ENCODE measurements at regions not wholly inside any gene's neighbourhood (a gene's known extent, or its start where the extent isn't known, plus 50 kb on each side); places are given as distances from the start of the nearest gene placed in this dataset.

DNA sequence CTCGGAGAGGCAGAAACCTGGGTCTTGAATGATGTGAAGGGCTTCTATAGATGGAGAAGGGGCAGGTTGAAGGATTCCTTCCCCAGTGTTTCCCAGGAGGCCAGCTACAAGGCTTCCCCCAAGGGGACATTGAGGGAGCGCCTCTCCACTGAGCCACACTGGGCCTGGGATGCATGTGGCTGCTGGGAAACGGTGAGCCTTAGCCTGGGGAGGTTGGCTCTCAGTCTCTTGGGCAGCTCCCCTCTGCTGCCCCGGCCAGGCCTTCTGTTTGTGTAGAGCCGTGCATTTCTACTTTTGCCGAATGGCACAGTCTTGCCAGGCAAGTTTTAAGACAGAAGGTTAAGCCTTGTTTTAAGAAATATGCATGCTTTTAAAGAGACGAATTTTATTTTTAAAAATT is 254.4 kb upstream of the POU3F1 start:
- TF ChIP-seq TAF1 (IDR thresholded peaks at IDR 0.05; ENCODE audit: borderline replicate concordance, insufficient read depth, low read length) (no peak), POLR2AphosphoS5 (IDR thresholded peaks at IDR 0.05; ENCODE audit: low read depth, low read length) (no peak), SIN3A (IDR thresholded peaks at IDR 0.05; ENCODE audit: borderline replicate concordance, insufficient read depth, low read length) (no peak), FOXP2 (optimal IDR thresholded peaks at IDR 0.05; ENCODE audit: borderline replicate concordance, extremely low read depth, extremely low read length, insufficient read depth) (no peak)
- TF ChIP-seq, protein P1, sequence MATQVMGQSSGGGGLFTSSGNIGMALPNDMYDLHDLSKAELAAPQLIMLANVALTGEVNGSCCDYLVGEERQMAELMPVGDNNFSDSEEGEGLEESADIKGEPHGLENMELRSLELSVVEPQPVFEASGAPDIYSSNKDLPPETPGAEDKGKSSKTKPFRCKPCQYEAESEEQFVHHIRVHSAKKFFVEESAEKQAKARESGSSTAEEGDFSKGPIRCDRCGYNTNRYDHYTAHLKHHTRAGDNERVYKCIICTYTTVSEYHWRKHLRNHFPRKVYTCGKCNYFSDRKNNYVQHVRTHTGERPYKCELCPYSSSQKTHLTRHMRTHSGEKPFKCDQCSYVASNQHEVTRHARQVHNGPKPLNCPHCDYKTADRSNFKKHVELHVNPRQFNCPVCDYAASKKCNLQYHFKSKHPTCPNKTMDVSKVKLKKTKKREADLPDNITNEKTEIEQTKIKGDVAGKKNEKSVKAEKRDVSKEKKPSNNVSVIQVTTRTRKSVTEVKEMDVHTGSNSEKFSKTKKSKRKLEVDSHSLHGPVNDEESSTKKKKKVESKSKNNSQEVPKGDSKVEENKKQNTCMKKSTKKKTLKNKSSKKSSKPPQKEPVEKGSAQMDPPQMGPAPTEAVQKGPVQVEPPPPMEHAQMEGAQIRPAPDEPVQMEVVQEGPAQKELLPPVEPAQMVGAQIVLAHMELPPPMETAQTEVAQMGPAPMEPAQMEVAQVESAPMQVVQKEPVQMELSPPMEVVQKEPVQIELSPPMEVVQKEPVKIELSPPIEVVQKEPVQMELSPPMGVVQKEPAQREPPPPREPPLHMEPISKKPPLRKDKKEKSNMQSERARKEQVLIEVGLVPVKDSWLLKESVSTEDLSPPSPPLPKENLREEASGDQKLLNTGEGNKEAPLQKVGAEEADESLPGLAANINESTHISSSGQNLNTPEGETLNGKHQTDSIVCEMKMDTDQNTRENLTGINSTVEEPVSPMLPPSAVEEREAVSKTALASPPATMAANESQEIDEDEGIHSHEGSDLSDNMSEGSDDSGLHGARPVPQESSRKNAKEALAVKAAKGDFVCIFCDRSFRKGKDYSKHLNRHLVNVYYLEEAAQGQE (IDR thresholded peaks at IDR 0.05; ENCODE audit: insufficient read depth in 1 of 2, low read depth in 2 of 2, low read length in 2 of 2): no peak

Data from PFSK-1 (cell line).